GM18867 (cell line): ENCODE measurements at regions not wholly inside any gene's neighbourhood (a gene's known extent, or its start where the extent isn't known, plus 50 kb on each side); places are given as distances from the start of the nearest gene placed in this dataset.
A peak's percentile ranks its signal among the peaks of the same experiment; 100 is the strongest.
"Not testable (repeated sequence)": the region's sequence is repeated elsewhere in the genome, so short reads cannot be mapped to it uniquely, and the experiment has no call there.

Source experiments
- ATAC-seq: cut with Tn5 transposase; IDR thresholded peaks from one replicate; pipeline ENCODE4 v1.9.1; 2021; ENCODE audit warnings: mild to moderate bottlenecking, moderate library complexity; ENCODE audit not compliant: unreplicated experiment

- not testable (repeated sequence) for ATAC-seq
Observed at GRCh38 chr21:28381000-28381745, 611.5 kb downstream of the LTN1 start.

- no peak for ATAC-seq
Observed at GRCh38 chr21:28380241-28380640, 612.4 kb downstream of the LTN1 start.

- no peak for ATAC-seq
Observed at GRCh38 chr21:28378026-28378425, 614.7 kb downstream of the LTN1 start.

GRCh38 chr21:28375708-28376385, 616.8 kb downstream of the LTN1 start:
- ATAC-seq = no peak

GRCh38 chr21:28374881-28375280, 617.8 kb downstream of the LTN1 start:
- no peak for ATAC-seq

- ATAC-seq = no peak
Observed at GRCh38 chr21:28371713-28372112, 621.0 kb downstream of the LTN1 start.

- ATAC-seq = no peak
Observed at GRCh38 chr21:28359300-28359699, 633.4 kb downstream of the LTN1 start.

GRCh38 chr21:28358702-28359101, 634.0 kb downstream of the LTN1 start:
- ATAC-seq = no peak

- ATAC-seq = no peak
Observed at GRCh38 chr21:28358170-28358569, 634.5 kb downstream of the LTN1 start.

- no peak for ATAC-seq
Observed at GRCh38 chr21:28357743-28358142, 634.9 kb downstream of the LTN1 start.

GRCh38 chr21:28356422-28356821, 636.3 kb downstream of the LTN1 start:
- ATAC-seq = no peak

- ATAC-seq = no peak
Observed at GRCh38 chr21:28345934-28346333, 646.7 kb downstream of the LTN1 start.

- no peak for ATAC-seq
Observed at GRCh38 chr21:28344985-28345384, 647.7 kb downstream of the LTN1 start.

GRCh38 chr21:28342212-28342810, 650.4 kb downstream of the LTN1 start:
- no peak for ATAC-seq

GRCh38 chr21:28339403-28339802, 653.3 kb downstream of the LTN1 start:
- ATAC-seq = no peak

GRCh38 chr21:28338701-28339305, 653.9 kb downstream of the LTN1 start:
- no peak for ATAC-seq

- ATAC-seq = peak; percentile 66
Observed at GRCh38 chr21:28337315-28337714, 655.4 kb downstream of the LTN1 start.

GRCh38 chr21:28336314-28336713, 656.4 kb downstream of the LTN1 start:
- no peak for ATAC-seq

GRCh38 chr21:28334407-28334806, 658.3 kb downstream of the LTN1 start:
- peak; percentile 70 for ATAC-seq

GRCh38 chr21:28333578-28334075, 659.0 kb downstream of the LTN1 start:
- no peak for ATAC-seq

GRCh38 chr21:28332796-28333195, 659.9 kb downstream of the LTN1 start:
- no peak for ATAC-seq
